GM12875 (cell line): ENCODE measurements at regions not wholly inside any gene's neighbourhood (a gene's known extent, or its start where the extent isn't known, plus 50 kb on each side); places are given as distances from the start of the nearest gene placed in this dataset.

ENCODE experiments used
- H3K4me3 ChIP-seq: one replicate; pipeline ENCODE4 v1.5.1; 2011; ENCODE audit warnings: low read depth, low read length, control low read depth
- CTCF ChIP-seq: IDR thresholded peaks from 2 replicates; pipeline ENCODE4 v1.5.1; 2011; ENCODE audit warnings: low read depth, mild to moderate bottlenecking, control low read depth, inconsistent platforms, low read length, moderate library complexity, borderline replicate concordance; ENCODE audit not compliant: insufficient read depth

GRCh38 chr13:90068658-90069057, 1278.8 kb upstream of the MIR17HG start:
- H3K4me3 ChIP-seq, result no peak overlapping the region
- no peak for TF ChIP-seq CTCF

GRCh38 chr13:90070362-90070761, 1277.1 kb upstream of the MIR17HG start:
- no peak overlapping the region for H3K4me3 ChIP-seq
- no peak for TF ChIP-seq CTCF

GRCh38 chr13:90070837-90071525, 1276.5 kb upstream of the MIR17HG start:
- TF ChIP-seq CTCF, result no peak
- no peak overlapping the region for H3K4me3 ChIP-seq

- H3K4me3 ChIP-seq, result no peak overlapping the region
- no peak for TF ChIP-seq CTCF
These were observed 1262.7 kb upstream of the MIR17HG start for GRCh38 chr13:90084684-90085290.

- no peak for TF ChIP-seq CTCF
- no peak overlapping the region for H3K4me3 ChIP-seq
These were observed 1258.4 kb upstream of the MIR17HG start for GRCh38 chr13:90089051-90089450.

GRCh38 chr13:90091611-90092010, 1255.9 kb upstream of the MIR17HG start:
- no peak for TF ChIP-seq CTCF
- H3K4me3 ChIP-seq, result no peak overlapping the region

- H3K4me3 ChIP-seq, result no peak overlapping the region
- no peak for TF ChIP-seq CTCF
These were observed 1253.1 kb upstream of the MIR17HG start for GRCh38 chr13:90094357-90094756.
